ENCODE measurements at regions not wholly inside any gene's neighbourhood (a gene's known extent, or its start where the extent isn't known, plus 50 kb on each side); places are given as distances from the start of the nearest gene placed in this dataset.

DNA sequence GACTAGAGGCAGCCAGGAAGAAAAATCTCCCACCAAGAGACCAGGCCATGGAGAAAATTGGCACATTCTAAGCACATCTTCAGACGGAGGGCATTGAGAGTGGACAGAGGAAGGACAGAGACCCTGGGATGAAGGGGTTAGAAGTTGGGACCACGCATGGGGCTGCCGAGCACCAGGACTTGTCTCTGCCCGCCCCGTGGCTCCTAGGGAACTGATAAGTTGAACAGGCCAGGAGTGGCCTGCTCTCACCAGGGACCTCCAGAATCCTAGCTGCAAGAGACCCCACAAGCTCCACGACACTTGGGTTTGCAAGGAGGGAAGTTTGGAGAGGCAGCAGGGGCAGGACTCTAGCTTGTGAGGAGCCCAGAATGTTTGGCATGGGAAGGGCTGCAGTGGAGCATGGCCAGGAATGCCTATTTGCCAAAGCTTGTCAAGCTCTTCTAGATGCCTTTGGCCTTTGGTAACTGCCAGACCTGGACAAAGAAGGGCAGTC, 355.1 kb downstream of the NSUN3 start:
- H3K36me3 Mint-ChIP-seq (ENCODE audit: low read depth): no peaks in the 10 kb centered on the region
- no peak overlapping the region for H3K4me3 Mint-ChIP-seq
- peaks cover 27% of the 10 kb centered on the region for H3K9me3 Mint-ChIP-seq
- no peaks in the 10 kb centered on the region for H3K4me1 Mint-ChIP-seq (ENCODE audit: low read depth)
- H3K27me3 Mint-ChIP-seq (ENCODE audit: low read depth): no peaks in the 10 kb centered on the region
- DNase-seq (ENCODE audit: low spot score): no peak
- no peak overlapping the region for H3K27ac Mint-ChIP-seq

DNA sequence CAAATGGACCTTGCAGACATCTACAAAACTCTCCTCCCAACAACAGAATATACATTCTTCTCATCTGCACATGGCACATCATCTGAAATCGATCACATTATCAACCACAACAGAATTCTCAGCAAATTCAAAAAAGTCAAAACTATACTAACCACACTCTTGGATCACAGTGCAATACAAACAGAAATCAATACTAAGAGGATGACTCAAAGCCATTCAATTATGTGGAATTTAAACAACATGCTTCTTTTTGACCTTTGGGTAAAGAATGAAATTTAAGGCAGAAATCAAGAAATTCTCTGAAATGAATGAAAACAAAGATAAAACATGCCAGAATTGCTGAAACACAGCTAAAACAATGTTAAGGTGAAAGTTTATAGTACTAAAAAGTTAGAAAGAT, 358.1 kb downstream of the NSUN3 start:
- H3K4me3 Mint-ChIP-seq: no peak overlapping the region
- no peaks in the 10 kb centered on the region for H3K4me1 Mint-ChIP-seq (ENCODE audit: low read depth)
- no peaks in the 10 kb centered on the region for H3K27me3 Mint-ChIP-seq (ENCODE audit: low read depth)
- no peaks in the 10 kb centered on the region for H3K36me3 Mint-ChIP-seq (ENCODE audit: low read depth)
- H3K27ac Mint-ChIP-seq: no peak overlapping the region
- H3K9me3 Mint-ChIP-seq: peaks cover 27% of the 10 kb centered on the region
- DNase-seq (ENCODE audit: low spot score): no peak

DNA sequence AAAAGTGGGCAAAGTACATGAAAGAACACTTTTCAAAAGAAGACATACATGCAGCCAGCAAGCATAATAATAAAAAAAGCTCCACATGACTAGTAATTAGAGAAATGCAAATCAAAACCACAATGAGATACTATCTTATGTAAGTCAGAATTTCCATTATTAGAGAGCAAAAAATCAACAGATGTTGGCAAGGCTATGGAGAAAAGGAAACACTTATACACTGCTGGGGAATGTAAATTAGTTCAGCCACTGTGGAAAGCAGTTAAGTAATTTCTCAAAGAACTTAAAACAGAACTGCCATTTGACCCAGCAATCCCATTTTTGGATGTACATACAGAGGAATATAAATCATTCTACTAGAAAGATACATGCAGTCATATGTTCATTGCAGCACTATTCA, 360.7 kb downstream of the NSUN3 start:
- H3K9me3 Mint-ChIP-seq: peaks cover 28% of the 10 kb centered on the region
- H3K4me1 Mint-ChIP-seq (ENCODE audit: low read depth): no peaks in the 10 kb centered on the region
- H3K36me3 Mint-ChIP-seq (ENCODE audit: low read depth): no peaks in the 10 kb centered on the region
- no peak overlapping the region for H3K4me3 Mint-ChIP-seq
- no peak for DNase-seq (ENCODE audit: low spot score)
- H3K27me3 Mint-ChIP-seq (ENCODE audit: low read depth): no peaks in the 10 kb centered on the region
- no peak overlapping the region for H3K27ac Mint-ChIP-seq

DNA sequence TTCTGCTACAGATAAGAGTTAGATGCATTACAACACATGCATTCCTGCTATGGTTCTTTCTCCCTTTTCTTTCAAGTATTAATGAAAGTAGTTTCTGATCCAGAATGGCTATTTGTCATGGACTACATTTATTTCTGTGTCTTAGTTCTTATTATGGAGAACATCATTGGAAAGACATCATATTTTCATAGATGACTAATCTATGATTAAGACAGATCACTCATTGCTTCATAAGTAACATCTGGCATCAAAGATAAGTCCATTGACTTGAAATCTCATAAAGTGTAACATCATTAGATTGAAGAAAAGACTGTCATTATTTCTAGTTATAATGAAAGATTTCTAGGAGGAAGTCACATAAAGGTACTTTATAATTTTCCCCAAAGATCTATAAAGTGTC, 366.7 kb downstream of the NSUN3 start:
- Mint-ChIP-seq H3K4me3 (no peak overlapping the region), H3K4me1 (ENCODE audit: low read depth) (no peaks in the 10 kb centered on the region), H3K27me3 (ENCODE audit: low read depth) (no peaks in the 10 kb centered on the region), H3K27ac (no peak overlapping the region), H3K9me3 (peaks cover 5% of the 10 kb centered on the region), H3K36me3 (ENCODE audit: low read depth) (no peaks in the 10 kb centered on the region)
- DNase-seq (ENCODE audit: low spot score): no peak

DNA sequence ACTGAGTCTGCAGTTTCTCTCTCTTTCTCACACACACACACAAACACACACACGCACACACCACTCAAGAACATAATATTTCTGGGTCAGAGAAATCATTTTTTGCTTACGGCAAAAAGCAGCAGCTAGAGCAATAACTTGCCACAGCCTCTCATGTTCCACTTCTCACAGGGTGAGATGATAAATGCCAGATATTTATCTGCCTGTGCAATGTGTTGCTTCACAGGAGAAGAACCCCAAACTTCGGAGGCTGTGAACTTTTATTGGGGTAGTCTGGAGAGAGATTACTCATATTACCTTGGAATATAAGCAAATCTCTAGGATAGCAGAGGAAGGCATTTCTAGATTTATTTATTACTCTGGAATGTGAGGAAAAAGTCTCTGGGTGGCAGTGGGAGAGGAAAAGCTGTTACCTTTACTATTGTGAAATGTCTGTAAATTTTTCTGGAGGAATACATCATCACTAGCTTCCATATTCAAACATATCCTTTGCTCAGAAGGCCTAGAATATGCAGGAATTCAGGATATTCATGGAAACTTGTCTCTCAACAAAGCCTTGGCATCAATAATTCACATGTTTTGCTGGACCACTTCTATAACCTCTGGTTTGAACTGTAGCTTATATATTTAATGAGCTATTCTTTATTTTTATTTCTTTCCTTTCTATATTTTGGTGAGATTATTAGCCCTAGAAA, 369.2 kb downstream of the NSUN3 start:
- H3K27me3 Mint-ChIP-seq (ENCODE audit: low read depth): no peaks in the 10 kb centered on the region
- H3K36me3 Mint-ChIP-seq (ENCODE audit: low read depth): no peaks in the 10 kb centered on the region
- no peak for DNase-seq (ENCODE audit: low spot score)
- H3K27ac Mint-ChIP-seq: no peak overlapping the region
- no peaks in the 10 kb centered on the region for H3K4me1 Mint-ChIP-seq (ENCODE audit: low read depth)
- H3K9me3 Mint-ChIP-seq: no peaks in the 10 kb centered on the region
- no peak overlapping the region for H3K4me3 Mint-ChIP-seq

DNA sequence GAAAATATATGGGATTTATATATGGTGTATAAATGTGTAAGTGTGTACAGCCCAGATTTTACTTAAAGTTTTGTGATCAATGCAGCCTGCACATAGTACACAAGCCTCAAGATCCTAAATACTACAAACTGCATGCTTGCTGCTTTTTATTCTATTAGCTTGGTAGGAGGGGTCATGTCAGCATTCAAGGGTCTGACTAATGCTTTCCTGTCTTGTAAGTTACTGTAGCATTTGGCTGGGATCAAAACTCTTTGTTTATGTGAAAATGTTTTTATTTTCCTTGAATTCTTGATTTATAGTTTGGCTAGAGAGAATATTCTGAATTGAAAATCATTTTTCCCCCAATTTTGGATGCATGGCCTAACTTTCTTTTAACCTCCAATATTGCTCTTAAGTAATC, 370.9 kb downstream of the NSUN3 start:
- Mint-ChIP-seq H3K36me3 (ENCODE audit: low read depth) (no peaks in the 10 kb centered on the region), H3K27ac (no peak overlapping the region), H3K9me3 (peaks cover 7% of the 10 kb centered on the region), H3K4me1 (ENCODE audit: low read depth) (no peaks in the 10 kb centered on the region), H3K4me3 (no peak overlapping the region), H3K27me3 (ENCODE audit: low read depth) (no peaks in the 10 kb centered on the region)
- no peak for DNase-seq (ENCODE audit: low spot score)

DNA sequence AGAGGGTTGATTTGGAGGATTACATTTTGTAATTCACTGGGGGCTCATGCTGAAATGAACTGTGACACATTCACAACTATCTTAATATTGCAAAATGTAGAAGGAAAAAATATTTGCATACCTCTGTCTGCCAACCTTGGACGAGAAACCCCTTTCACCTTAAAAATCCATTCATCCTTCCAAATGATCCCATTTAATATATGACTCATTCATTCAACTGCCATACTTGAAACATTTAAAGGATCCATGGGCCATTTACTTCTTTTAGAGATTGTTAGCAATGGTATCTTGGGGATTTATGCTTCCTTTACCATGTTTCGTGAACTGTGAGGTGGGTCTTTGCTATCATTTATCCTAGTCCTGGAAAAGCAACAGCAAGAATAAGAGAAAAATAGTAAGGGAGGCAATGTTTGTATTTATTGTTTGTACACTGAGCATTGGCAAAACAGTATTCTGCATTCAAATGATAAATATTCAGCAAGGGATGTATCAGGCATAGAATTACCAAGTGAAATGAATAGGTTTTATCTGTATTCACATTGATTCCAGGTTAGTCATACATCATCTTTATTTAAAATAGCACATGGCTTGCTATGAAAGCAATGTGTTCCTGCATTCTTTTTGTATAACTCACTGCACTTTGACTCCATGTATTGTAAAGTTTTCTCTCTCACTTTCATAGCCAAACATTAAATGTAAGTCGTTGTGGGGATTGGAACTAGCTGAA, 378.1 kb downstream of the NSUN3 start:
- H3K4me1 Mint-ChIP-seq (ENCODE audit: low read depth): no peaks in the 10 kb centered on the region
- H3K36me3 Mint-ChIP-seq (ENCODE audit: low read depth): no peaks in the 10 kb centered on the region
- DNase-seq (ENCODE audit: low spot score): no peak
- H3K4me3 Mint-ChIP-seq: no peak overlapping the region
- H3K27ac Mint-ChIP-seq: no peak overlapping the region
- H3K27me3 Mint-ChIP-seq (ENCODE audit: low read depth): no peaks in the 10 kb centered on the region
- H3K9me3 Mint-ChIP-seq: peaks cover 13% of the 10 kb centered on the region

DNA sequence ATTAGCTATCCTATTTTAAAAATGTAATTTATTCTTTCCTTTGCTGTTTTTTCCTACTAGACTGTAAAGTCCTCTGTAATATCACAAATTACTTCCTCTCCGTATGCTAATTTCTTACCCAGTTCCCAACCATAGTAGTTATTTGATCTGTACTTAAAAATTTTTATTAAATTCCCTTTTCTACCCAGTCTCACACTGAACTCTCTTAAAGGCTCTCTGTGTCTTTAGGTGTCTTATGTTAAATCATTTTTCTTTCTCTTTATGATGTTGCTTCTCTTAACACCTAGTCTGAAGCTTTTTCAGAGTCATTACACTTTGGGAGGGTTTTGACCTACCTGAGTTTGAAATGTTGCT, 378.6 kb downstream of the NSUN3 start:
- H3K27me3 Mint-ChIP-seq (ENCODE audit: low read depth): no peaks in the 10 kb centered on the region
- H3K4me3 Mint-ChIP-seq: no peak overlapping the region
- no peak overlapping the region for H3K27ac Mint-ChIP-seq
- H3K36me3 Mint-ChIP-seq (ENCODE audit: low read depth): no peaks in the 10 kb centered on the region
- peaks cover 13% of the 10 kb centered on the region for H3K9me3 Mint-ChIP-seq
- H3K4me1 Mint-ChIP-seq (ENCODE audit: low read depth): no peaks in the 10 kb centered on the region
- DNase-seq (ENCODE audit: low spot score): no peak

DNA sequence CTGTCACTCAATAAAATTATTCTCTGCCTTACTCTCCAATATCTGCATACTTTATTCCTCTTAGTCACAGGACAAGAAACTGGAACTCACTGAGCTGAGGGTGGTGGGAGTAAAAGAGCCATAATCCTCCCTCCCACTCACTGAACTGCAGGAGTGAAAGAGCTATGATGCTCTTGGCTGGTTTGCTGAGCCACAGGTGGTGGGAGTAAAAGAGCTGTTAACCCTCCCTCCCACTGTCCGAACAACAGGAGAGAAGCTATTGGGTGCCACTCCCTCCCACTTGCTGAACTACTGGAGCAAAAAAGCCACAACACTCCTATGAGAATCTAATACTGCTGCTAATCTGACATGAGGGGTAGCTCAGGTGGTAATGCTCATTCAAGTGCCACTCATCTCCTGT, 391.0 kb downstream of the NSUN3 start:
- no peaks in the 10 kb centered on the region for H3K9me3 Mint-ChIP-seq
- DNase-seq (ENCODE audit: low spot score): no peak
- H3K4me1 Mint-ChIP-seq (ENCODE audit: low read depth): no peaks in the 10 kb centered on the region
- H3K4me3 Mint-ChIP-seq: no peak overlapping the region
- no peaks in the 10 kb centered on the region for H3K27me3 Mint-ChIP-seq (ENCODE audit: low read depth)
- H3K27ac Mint-ChIP-seq: no peak overlapping the region
- no peaks in the 10 kb centered on the region for H3K36me3 Mint-ChIP-seq (ENCODE audit: low read depth)

DNA sequence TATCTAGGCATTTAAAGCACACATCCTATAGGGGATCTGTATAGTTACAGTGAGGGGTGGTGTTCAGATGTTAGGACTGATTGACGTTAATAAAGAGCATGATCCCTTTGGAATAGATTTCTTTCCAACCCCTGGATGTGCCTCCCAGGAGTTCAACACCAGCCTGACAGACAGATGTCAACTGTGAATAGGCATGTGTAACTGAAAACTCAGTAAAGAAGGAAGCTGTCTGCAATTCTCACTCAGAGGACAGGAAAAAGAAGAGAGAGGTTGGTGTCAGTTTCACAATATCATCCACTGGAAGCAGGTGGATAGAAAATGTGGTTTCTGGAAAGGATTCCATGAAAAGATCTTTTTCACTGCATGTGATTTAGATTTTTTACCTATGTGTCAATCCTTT, 396.3 kb downstream of the NSUN3 start:
- no peak overlapping the region for H3K4me3 Mint-ChIP-seq
- H3K36me3 Mint-ChIP-seq (ENCODE audit: low read depth): no peaks in the 10 kb centered on the region
- H3K9me3 Mint-ChIP-seq: peaks cover 1% of the 10 kb centered on the region
- no peak for DNase-seq (ENCODE audit: low spot score)
- H3K27ac Mint-ChIP-seq: no peak overlapping the region
- no peaks in the 10 kb centered on the region for H3K4me1 Mint-ChIP-seq (ENCODE audit: low read depth)
- no peaks in the 10 kb centered on the region for H3K27me3 Mint-ChIP-seq (ENCODE audit: low read depth)

DNA sequence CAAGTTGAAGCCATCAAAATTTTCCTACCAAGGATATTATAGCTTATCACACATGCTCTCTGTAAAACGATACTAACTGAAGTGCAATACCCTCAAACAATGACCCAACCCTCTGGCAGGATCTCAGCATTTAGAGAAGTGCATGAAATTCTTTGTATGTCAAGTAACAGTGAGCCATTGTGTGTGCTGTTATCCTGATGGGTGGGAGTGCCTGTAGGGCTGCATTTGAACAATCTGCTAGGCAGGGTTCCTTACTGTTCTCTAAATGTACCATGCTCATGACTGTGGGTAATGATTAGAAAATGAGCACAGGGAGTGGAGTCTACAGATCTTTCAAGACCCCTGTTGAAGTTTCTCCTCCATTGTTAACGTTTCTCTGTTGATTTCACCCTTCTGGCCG, 398.1 kb downstream of the NSUN3 start:
- Mint-ChIP-seq H3K27ac (no peak overlapping the region), H3K4me3 (no peak overlapping the region)

DNA sequence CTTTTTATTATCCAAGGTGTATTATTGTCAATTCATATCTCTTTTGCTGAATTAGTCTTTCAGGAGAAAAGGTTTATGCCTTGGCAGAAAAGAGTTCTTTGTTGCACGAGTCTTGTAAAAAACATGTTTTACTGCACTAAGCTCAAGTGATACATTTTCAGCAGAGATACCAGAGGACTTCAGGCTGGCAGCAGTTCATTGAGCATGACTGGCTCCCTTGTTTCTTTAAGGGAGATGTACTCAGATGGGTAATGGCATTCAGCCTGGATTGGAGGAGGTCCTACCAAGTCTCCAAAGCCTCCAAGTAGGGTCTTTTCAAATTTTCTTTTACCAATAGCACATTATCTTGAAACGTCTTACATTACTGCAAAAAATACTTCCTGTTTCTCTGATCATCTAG, 400.1 kb downstream of the NSUN3 start:
- Mint-ChIP-seq H3K4me1 (ENCODE audit: low read depth) (no peaks in the 10 kb centered on the region), H3K9me3 (peaks cover 5% of the 10 kb centered on the region), H3K27me3 (ENCODE audit: low read depth) (no peaks in the 10 kb centered on the region), H3K4me3 (no peak overlapping the region), H3K27ac (no peak overlapping the region), H3K36me3 (ENCODE audit: low read depth) (no peaks in the 10 kb centered on the region)
- DNase-seq (ENCODE audit: low spot score): no peak

More for the DNA sequence above, 398.1 kb downstream of the NSUN3 start:
- no peaks in the 10 kb centered on the region for H3K27me3 Mint-ChIP-seq (ENCODE audit: low read depth)
- no peak for DNase-seq (ENCODE audit: low spot score)
- peaks cover 5% of the 10 kb centered on the region for H3K9me3 Mint-ChIP-seq
- no peaks in the 10 kb centered on the region for H3K4me1 Mint-ChIP-seq (ENCODE audit: low read depth)
- H3K36me3 Mint-ChIP-seq (ENCODE audit: low read depth): no peaks in the 10 kb centered on the region

DNA sequence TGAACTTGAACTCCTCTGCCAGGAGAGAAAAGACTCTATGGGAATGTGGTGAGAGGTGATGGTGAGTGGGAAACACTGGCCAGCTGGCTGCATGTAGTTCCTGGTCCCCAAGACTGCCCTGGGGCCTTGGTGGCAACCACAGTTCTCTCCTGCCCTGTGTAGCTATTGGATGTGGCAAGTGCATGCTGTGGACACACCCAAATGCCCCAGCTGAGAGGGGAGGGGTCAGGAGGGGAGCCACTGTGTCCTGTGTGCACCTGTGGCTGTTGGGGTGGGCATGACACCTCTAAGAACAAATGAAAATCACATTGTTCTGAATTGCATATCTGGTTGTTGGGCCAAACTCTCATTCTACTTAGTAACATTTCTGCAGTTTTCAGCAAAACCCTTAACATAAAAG, 409.6 kb downstream of the NSUN3 start:
- Mint-ChIP-seq H3K27me3 (ENCODE audit: low read depth) (no peaks in the 10 kb centered on the region), H3K4me3 (no peak overlapping the region), H3K9me3 (peaks cover 30% of the 10 kb centered on the region), H3K4me1 (ENCODE audit: low read depth) (no peaks in the 10 kb centered on the region), H3K27ac (no peak overlapping the region), H3K36me3 (ENCODE audit: low read depth) (no peaks in the 10 kb centered on the region)
- DNase-seq (ENCODE audit: low spot score): no peak

DNA sequence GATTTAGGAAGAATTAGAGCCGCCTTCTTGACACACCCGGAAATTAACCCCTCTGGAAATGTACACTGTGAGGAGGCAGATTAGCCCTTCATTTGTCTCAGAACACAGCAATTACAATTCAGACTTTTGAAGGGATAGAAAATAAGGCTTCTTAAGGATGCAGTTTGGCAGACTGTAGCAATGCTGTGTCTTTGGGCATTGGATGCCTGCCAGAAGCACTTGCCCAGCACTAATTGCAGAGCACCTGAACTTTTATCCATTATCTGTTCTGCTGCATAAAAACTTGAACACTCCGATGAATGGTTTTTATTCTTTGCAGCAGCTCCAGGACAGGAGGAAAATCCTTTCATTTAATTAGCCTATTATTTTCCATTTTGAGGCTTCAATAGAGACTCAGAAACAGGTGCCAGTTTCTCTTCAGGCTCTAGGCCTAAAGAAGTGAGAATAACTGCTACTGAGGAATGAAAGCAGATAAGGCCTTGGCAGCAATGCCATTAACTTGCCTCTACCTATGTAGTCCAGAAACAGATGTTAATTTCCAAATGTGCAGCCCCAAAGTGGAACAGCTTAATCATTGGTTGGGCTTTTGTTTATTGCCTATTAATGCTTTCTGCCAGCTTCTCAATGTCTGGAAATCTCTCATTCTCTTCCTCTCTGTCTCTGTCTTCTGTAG, 418.5 kb downstream of the NSUN3 start:
- H3K4me1 Mint-ChIP-seq (ENCODE audit: low read depth): no peaks in the 10 kb centered on the region
- no peaks in the 10 kb centered on the region for H3K27me3 Mint-ChIP-seq (ENCODE audit: low read depth)
- H3K4me3 Mint-ChIP-seq: no peak overlapping the region
- DNase-seq (ENCODE audit: low spot score): no peak
- no peak overlapping the region for H3K27ac Mint-ChIP-seq
- peaks cover 25% of the 10 kb centered on the region for H3K9me3 Mint-ChIP-seq
- no peaks in the 10 kb centered on the region for H3K36me3 Mint-ChIP-seq (ENCODE audit: low read depth)

Measured in T-helper 2 cell treated with Interferon-gamma antibody and Interleukin-4, amounts not matched to agents 5 μg/mL and 100 μg/mL, for 36 hours (primary cell).